Cardiac muscle cell (in vitro differentiated cells and primary cell): ENCODE measurements at regions not wholly inside any gene's neighbourhood (a gene's known extent, or its start where the extent isn't known, plus 50 kb on each side); places are given as distances from the start of the nearest gene placed in this dataset.
A peak's percentile ranks its signal among the peaks of the same experiment; 100 is the strongest.
"Not testable (repeated sequence)": the region's sequence is repeated elsewhere in the genome, so short reads cannot be mapped to it uniquely, and the experiment has no call there.

ENCODE experiments used
- DNase-seq, 2 donors: peaks; one replicate each; pipeline versions ENCODE4 v3.0.0 to v3.0.0-alpha.2; 2010 to 2017; ENCODE audit warnings: low read depth in 1 of 2, low spot score in 1 of 2
- H3K27ac ChIP-seq: fragments of 200-600 bp; sonication (generic); 2 replicates; pipeline ENCODE4 v1.5.1; 2016
- H3K27me3 ChIP-seq: fragments of 200-600 bp; sonication (generic); 2 replicates; pipeline ENCODE4 v1.6.0; 2016; ENCODE audit warnings: control low read depth
- H3K36me3 ChIP-seq: fragments of 200-600 bp; sonication (generic); 2 replicates; pipeline ENCODE4 v1.5.1; 2016; ENCODE audit warnings: control low read depth
- H3K4me1 ChIP-seq: fragments of 200-600 bp; sonication (generic); 2 replicates; pipeline ENCODE4 v1.8.1; 2017; ENCODE audit warnings: low read depth, mild to moderate bottlenecking, mixed run types
- H3K4me3 ChIP-seq: fragments of 200-600 bp; sonication (generic); 2 replicates; pipeline ENCODE4 v1.5.1; 2016; ENCODE audit warnings: mild to moderate bottlenecking
- H3K9me3 ChIP-seq: fragments of 200-600 bp; sonication (generic); 2 replicates; pipeline ENCODE4 v1.5.1; 2017; ENCODE audit warnings: low read depth, mild to moderate bottlenecking, control low read depth
- CTCF ChIP-seq: IDR thresholded peaks from 2 replicates; pipeline ENCODE4 v1.5.1; 2012; ENCODE audit warnings: low read depth, mild to moderate bottlenecking, low read length

DNA sequence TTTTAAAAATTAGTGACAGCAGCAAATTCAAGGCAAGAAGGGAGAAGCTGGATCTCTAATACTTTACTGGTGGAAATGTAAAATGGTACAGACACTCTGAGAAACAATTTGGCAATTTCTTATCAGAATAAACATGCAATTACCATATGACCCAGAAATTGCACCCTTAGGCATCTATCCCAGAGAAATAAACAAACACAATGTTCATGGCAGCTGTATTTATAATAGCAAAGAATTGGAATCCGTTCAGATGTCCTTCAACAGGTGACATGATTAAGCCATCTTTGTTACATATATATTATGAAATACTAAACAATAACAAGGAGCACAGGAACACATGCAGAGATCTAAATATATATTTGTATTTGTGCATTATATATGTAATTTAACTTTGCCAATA is 756.5 kb downstream of the SLITRK1 start:
- Histone ChIP-seq H3K4me1 (no peaks in the 10 kb centered on the region), H3K9me3 (no peaks in the 10 kb centered on the region), H3K36me3 (no peaks in the 10 kb centered on the region), H3K4me3 (no peak overlapping the region), H3K27ac (no peak overlapping the region), H3K27me3 (no peaks in the 10 kb centered on the region)
- TF ChIP-seq CTCF, result no peak
- DNase-seq, result no peak

- no peaks in the 10 kb centered on the region for H3K4me1 ChIP-seq
- H3K9me3 ChIP-seq, result no peaks in the 10 kb centered on the region
- H3K4me3 ChIP-seq, result no peak overlapping the region
- H3K27ac ChIP-seq, result no peak overlapping the region
- H3K36me3 ChIP-seq, result no peaks in the 10 kb centered on the region
- no peak for TF ChIP-seq CTCF
- peak in 1 of 2 donors; percentile 27 for DNase-seq
- no peaks in the 10 kb centered on the region for H3K27me3 ChIP-seq
Measured at GRCh38 chr13:83121896-83122295, 760.4 kb downstream of the SLITRK1 start.

DNA sequence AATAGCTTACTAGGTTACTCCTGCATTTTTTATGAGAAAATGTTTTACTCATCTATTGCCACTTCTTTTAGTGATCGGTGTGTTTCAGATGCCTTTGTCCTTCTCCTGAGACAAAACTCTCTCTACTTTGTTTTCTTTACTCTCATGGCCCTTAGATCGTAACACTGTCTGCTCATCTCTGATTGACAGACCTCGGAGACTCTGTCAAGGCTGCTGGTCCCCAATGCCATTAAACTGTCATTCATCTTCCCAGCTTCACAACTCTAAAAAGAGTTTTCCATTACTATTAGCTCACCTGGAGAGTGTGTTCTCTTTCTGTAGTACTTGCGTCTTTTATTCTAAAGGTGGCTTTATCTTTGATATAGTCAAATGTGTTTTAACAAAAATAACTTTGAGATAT is 765.2 kb downstream of the SLITRK1 start:
- no peaks in the 10 kb centered on the region for H3K36me3 ChIP-seq
- no peak overlapping the region for H3K4me3 ChIP-seq
- no peak for DNase-seq
- H3K4me1 ChIP-seq, result no peaks in the 10 kb centered on the region
- no peak for TF ChIP-seq CTCF
- no peaks in the 10 kb centered on the region for H3K9me3 ChIP-seq
- H3K27me3 ChIP-seq, result no peaks in the 10 kb centered on the region
- H3K27ac ChIP-seq, result no peak overlapping the region

DNA sequence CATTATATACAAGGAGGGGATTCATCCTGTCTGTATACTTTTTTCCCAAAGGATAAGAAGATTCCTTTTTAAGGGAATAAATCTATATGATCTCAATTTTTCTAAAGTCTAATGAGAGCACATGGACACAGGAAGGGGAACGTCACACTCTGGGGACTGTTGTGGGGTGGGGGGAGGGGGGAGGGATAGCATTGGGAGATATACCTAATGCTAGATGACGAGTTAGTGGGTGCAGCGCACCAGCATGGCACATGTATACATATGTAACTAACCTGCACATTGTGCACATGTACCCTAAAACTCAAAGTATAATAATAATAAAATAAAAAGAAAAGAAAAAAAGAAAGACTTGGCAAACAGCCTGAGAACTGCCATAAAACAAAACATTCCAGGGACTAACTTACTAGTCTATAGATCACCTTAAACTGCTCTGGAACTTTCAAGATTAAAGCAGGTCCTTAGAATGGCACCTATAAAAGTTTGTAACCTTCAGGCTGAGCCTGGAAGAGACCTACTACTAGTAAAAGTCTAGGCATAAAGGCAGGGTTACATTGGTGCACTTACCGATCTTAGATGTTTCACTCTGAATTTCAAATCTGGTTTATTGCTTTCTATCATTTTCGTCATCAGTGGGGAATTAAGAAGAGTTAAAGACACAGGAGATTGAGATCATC is 780.6 kb downstream of the SLITRK1 start:
- H3K9me3 ChIP-seq, H3K36me3 ChIP-seq, H3K27me3 ChIP-seq, H3K4me1 ChIP-seq, DNase-seq, H3K4me3 ChIP-seq, H3K27ac ChIP-seq: not testable (repeated sequence)

GRCh38 chr13:83100237-83100636 is 782.0 kb downstream of the SLITRK1 start:
- H3K9me3 ChIP-seq, result no peaks in the 10 kb centered on the region
- H3K27me3 ChIP-seq, result no peaks in the 10 kb centered on the region
- H3K4me1 ChIP-seq, result no peaks in the 10 kb centered on the region
- DNase-seq, result no peak
- H3K4me3 ChIP-seq, result no peak overlapping the region
- TF ChIP-seq CTCF, result no peak
- no peak overlapping the region for H3K27ac ChIP-seq
- H3K36me3 ChIP-seq, result no peaks in the 10 kb centered on the region

DNA sequence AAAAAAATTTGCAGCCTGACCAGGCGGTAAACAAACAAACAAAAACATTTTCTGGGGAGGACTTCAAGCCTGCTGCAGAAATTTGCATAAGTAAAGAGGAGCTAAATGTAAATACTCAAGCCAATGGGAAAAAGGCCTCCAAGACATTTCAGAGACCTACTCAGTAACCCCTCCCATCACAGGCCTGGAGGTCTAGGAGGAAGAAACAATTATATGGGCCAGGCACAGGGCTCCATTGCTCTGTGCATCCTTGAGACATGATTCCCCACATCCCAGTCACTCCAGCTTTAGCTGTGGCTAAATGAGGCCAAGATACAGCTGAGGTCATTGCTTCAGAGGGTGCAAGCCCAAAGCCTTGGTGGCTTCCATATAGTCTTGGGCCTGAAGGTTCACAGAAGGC is 793.4 kb downstream of the SLITRK1 start:
- H3K4me1 ChIP-seq, result no peaks in the 10 kb centered on the region
- no peak for TF ChIP-seq CTCF
- H3K27me3 ChIP-seq, result no peaks in the 10 kb centered on the region
- no peak overlapping the region for H3K27ac ChIP-seq
- H3K36me3 ChIP-seq, result no peaks in the 10 kb centered on the region
- H3K4me3 ChIP-seq, result no peak overlapping the region
- no peak for DNase-seq
- no peaks in the 10 kb centered on the region for H3K9me3 ChIP-seq
